WTC11 (cell line): ENCODE measurements at regions not wholly inside any gene's neighbourhood (a gene's known extent, or its start where the extent isn't known, plus 50 kb on each side); places are given as distances from the start of the nearest gene placed in this dataset.

Experiments used
- ATAC-seq: fragments of 200-7000 bp; cut with Tn5 transposase; 2 replicates; pipeline ENCODE4 v1.10.0; 2021; ENCODE audit warnings: mild to moderate bottlenecking, moderate library complexity
- CTCF ChIA-PET: fragments of 300-600 bp; sonication (Branson Sonifier 250); formaldehyde crosslinking; loops from one replicate; lab custom pipeline; 2021; ENCODE audit warnings: antibody characterized with exemption; lab: Charles Lee
- POLR2A ChIA-PET: fragments of 350-600 bp; sonication (Branson Sonifier 250); formaldehyde crosslinking; loops from one replicate; lab custom pipeline; 2021; ENCODE audit warnings: antibody characterized with exemption; lab: Charles Lee
- DNase-seq: peaks from one replicate; pipeline ENCODE4 v3.0.0; 2021; ENCODE audit warnings: low spot score
- H3K27ac Mint-ChIP-seq: 2 replicates; pipeline ENCODE4 v1.8.0; 2021; ENCODE audit warnings: mixed read lengths
- H3K27me3 Mint-ChIP-seq: 2 replicates; pipeline ENCODE4 v1.8.0; 2021; ENCODE audit warnings: low read depth, mild to moderate bottlenecking, moderate library complexity, mixed read lengths
- H3K36me3 Mint-ChIP-seq: 2 replicates; pipeline ENCODE4 v1.8.0; 2021; ENCODE audit warnings: mixed read lengths
- H3K4me1 Mint-ChIP-seq: 2 replicates; pipeline ENCODE4 v1.8.0; 2022; ENCODE audit warnings: mixed read lengths
- H3K4me3 Mint-ChIP-seq: 2 replicates; pipeline ENCODE4 v1.8.0; 2021; ENCODE audit warnings: mild to moderate bottlenecking, moderate library complexity, mixed read lengths
- H3K9me3 Mint-ChIP-seq: 2 replicates; pipeline ENCODE4 v1.8.0; 2021; ENCODE audit warnings: mixed read lengths
- ATF3 ChIP-seq: sonication (generic); formaldehyde crosslinking; conservative IDR thresholded peaks from 2 replicates; pipeline ENCODE4 v1.8.1; 2022; ENCODE audit warnings: mild to moderate bottlenecking, missing genetic modification reagents
- CREM ChIP-seq: sonication (generic); formaldehyde crosslinking; IDR thresholded peaks from 2 replicates; pipeline ENCODE4 v1.8.1; 2022; ENCODE audit warnings: mild to moderate bottlenecking, missing genetic modification reagents, moderate library complexity
- ERG ChIP-seq: fragments of 250-450 bp; sonication (Bioruptor Pico); IDR thresholded peaks from 2 replicates; pipeline ENCODE4 v1.8.0; 2021; ENCODE audit warnings: mild to moderate bottlenecking
- ESRRA ChIP-seq: sonication (generic); formaldehyde crosslinking; IDR thresholded peaks from 2 replicates; pipeline ENCODE4 v1.8.1; 2022; ENCODE audit warnings: mild to moderate bottlenecking, missing genetic modification reagents, borderline replicate concordance
- FOXP1 ChIP-seq: sonication (generic); formaldehyde crosslinking; IDR thresholded peaks from 2 replicates; pipeline ENCODE4 v1.8.0; 2022; ENCODE audit warnings: missing genetic modification reagents, mild to moderate bottlenecking, moderate library complexity, borderline replicate concordance
- MLX ChIP-seq: sonication (generic); formaldehyde crosslinking; IDR thresholded peaks from 2 replicates; pipeline ENCODE4 v1.8.1; 2023; ENCODE audit warnings: mild to moderate bottlenecking, missing genetic modification reagents, moderate library complexity
- MXD4 ChIP-seq: fragments of 250-450 bp; sonication (Bioruptor Pico); IDR thresholded peaks from 2 replicates; pipeline ENCODE4 v1.8.0; 2021; ENCODE audit warnings: mild to moderate bottlenecking, moderate library complexity, borderline replicate concordance
- MYBL2 ChIP-seq: sonication (generic); formaldehyde crosslinking; IDR thresholded peaks from 2 replicates; pipeline ENCODE4 v1.8.1; 2023; ENCODE audit warnings: mild to moderate bottlenecking, moderate library complexity, missing genetic modification reagents
- NR1H2 ChIP-seq: sonication (generic); formaldehyde crosslinking; IDR thresholded peaks from 2 replicates; pipeline ENCODE4 v1.9.0; 2021; ENCODE audit warnings: mild to moderate bottlenecking, moderate library complexity, missing genetic modification reagents
- NR2C2 ChIP-seq: sonication (generic); formaldehyde crosslinking; IDR thresholded peaks from 2 replicates; pipeline ENCODE4 v1.8.0; 2022; ENCODE audit warnings: mild to moderate bottlenecking, missing genetic modification reagents
- NR3C1 ChIP-seq: sonication (generic); formaldehyde crosslinking; conservative IDR thresholded peaks from 2 replicates; pipeline ENCODE4 v1.8.1; 2023; ENCODE audit warnings: low read depth, mild to moderate bottlenecking, missing genetic modification reagents
- SP1 ChIP-seq: sonication (generic); formaldehyde crosslinking; conservative IDR thresholded peaks from 2 replicates; pipeline ENCODE4 v1.8.1; 2022; ENCODE audit warnings: missing genetic modification reagents
- TCF7 ChIP-seq: sonication (generic); formaldehyde crosslinking; IDR thresholded peaks from 2 replicates; pipeline ENCODE4 v1.8.0; 2022; ENCODE audit warnings: mild to moderate bottlenecking, low read depth, missing genetic modification reagents, moderate library complexity
- TEAD4 ChIP-seq: sonication (generic); formaldehyde crosslinking; IDR thresholded peaks from 2 replicates; pipeline ENCODE4 v1.8.0; 2022; ENCODE audit warnings: mild to moderate bottlenecking, missing genetic modification reagents
- USF1 ChIP-seq: sonication (generic); formaldehyde crosslinking; IDR thresholded peaks from 2 replicates; pipeline ENCODE4 v1.8.0; 2022; ENCODE audit warnings: mild to moderate bottlenecking, missing genetic modification reagents
- USF2 ChIP-seq: sonication (generic); formaldehyde crosslinking; IDR thresholded peaks from 2 replicates; pipeline ENCODE4 v1.8.1; 2023; ENCODE audit warnings: mild to moderate bottlenecking, missing genetic modification reagents, moderate library complexity
- ZNF219 ChIP-seq: sonication (generic); formaldehyde crosslinking; IDR thresholded peaks from 2 replicates; pipeline ENCODE4 v1.8.0; 2023; ENCODE audit warnings: missing genetic modification reagents, mild to moderate bottlenecking, borderline replicate concordance

GRCh38 chr5:125798307-125798706 lies 624.9 kb upstream of the GRAMD2B start:
- H3K27ac Mint-ChIP-seq = no peak overlapping the region
- peaks cover 8% of the 10 kb centered on the region for H3K4me1 Mint-ChIP-seq
- no peak for ATAC-seq
- peaks cover 10% of the 10 kb centered on the region for H3K9me3 Mint-ChIP-seq
- no peak for DNase-seq
- H3K27me3 Mint-ChIP-seq = no peaks in the 10 kb centered on the region
- no peaks in the 10 kb centered on the region for H3K36me3 Mint-ChIP-seq
- H3K4me3 Mint-ChIP-seq = no peak overlapping the region
- ChIA-PET CTCF (no interaction called here), POLR2A (no interaction called here)
- TF ChIP-seq CREM (CRISPR knock-in tag) (no peak), MXD4 (CRISPR knock-in tag) (no peak), MLX (CRISPR knock-in tag) (no peak), ESRRA (CRISPR knock-in tag) (no peak), ATF3 (no peak)

- DNase-seq = no peak
- Mint-ChIP-seq H3K27me3 (no peaks in the 10 kb centered on the region), H3K27ac (no peak overlapping the region)
- no peak; the same call in 1 of the 2 replicates for ATAC-seq
- CTCF ChIA-PET = no interaction called here
- POLR2A ChIA-PET = no interaction called here
- no peak for TF ChIP-seq USF1 (CRISPR knock-in tag)
- TF ChIP-seq ZNF219 (CRISPR knock-in tag) = no peak
- no peak for TF ChIP-seq TCF7
- no peak for TF ChIP-seq MYBL2
- TF ChIP-seq NR1H2 (CRISPR knock-in tag) = no peak
- no peak for TF ChIP-seq NR2C2 (CRISPR knock-in tag)
- no peak for TF ChIP-seq USF2 (CRISPR knock-in tag)
- TF ChIP-seq ESRRA (CRISPR knock-in tag) = no peak
- TF ChIP-seq TEAD4 (CRISPR knock-in tag) = no peak
- no peak for TF ChIP-seq ERG (CRISPR knock-in tag)
- no peak for TF ChIP-seq FOXP1 (CRISPR knock-in tag)
- no peak for TF ChIP-seq SP1 (CRISPR knock-in tag)
- no peak for TF ChIP-seq CREM (CRISPR knock-in tag)
- TF ChIP-seq, all 79 proteins: peak for 0
- Mint-ChIP-seq H3K4me3 (no peak overlapping the region), H3K9me3 (no peaks in the 10 kb centered on the region), H3K4me1 (peaks cover 4% of the 10 kb centered on the region), H3K36me3 (no peaks in the 10 kb centered on the region)
These were observed 610.6 kb upstream of the GRAMD2B start for GRCh38 chr5:125812651-125813050.

- H3K9me3 Mint-ChIP-seq = no peaks in the 10 kb centered on the region
- DNase-seq = no peak
- no peak overlapping the region for H3K4me3 Mint-ChIP-seq
- no peak for TF ChIP-seq NR3C1 (CRISPR knock-in tag)
- POLR2A ChIA-PET = no interaction called here
- CTCF ChIA-PET = no interaction called here
- H3K27ac Mint-ChIP-seq = no peak overlapping the region
- no peaks in the 10 kb centered on the region; the same call in 1 of the 2 replicates for H3K4me1 Mint-ChIP-seq
- no peak for ATAC-seq
- no peaks in the 10 kb centered on the region for H3K36me3 Mint-ChIP-seq
- no peaks in the 10 kb centered on the region for H3K27me3 Mint-ChIP-seq
These were observed 609.8 kb upstream of the GRAMD2B start for GRCh38 chr5:125813221-125813974.
